HG03139 (cell line): ENCODE measurements at regions not wholly inside any gene's neighbourhood (a gene's known extent, or its start where the extent isn't known, plus 50 kb on each side); places are given as distances from the start of the nearest gene placed in this dataset.

ENCODE experiments used
- ATAC-seq: cut with Tn5 transposase; IDR thresholded peaks from one replicate; pipeline ENCODE4 v1.9.1; 2021; ENCODE audit not compliant: unreplicated experiment

- no peak for ATAC-seq
Measured at GRCh38 chr10:64468219-64468618, 947.0 kb downstream of the REEP3 start.

- ATAC-seq: no peak
Measured at GRCh38 chr10:64476506-64476905, 955.3 kb downstream of the REEP3 start.

- no peak for ATAC-seq
Measured at GRCh38 chr10:64477791-64478190, 956.6 kb downstream of the REEP3 start.

- no peak for ATAC-seq
Measured at GRCh38 chr10:64484811-64485330, 963.7 kb downstream of the REEP3 start.

- ATAC-seq: no peak
Measured at GRCh38 chr10:64486149-64486548, 964.9 kb downstream of the REEP3 start.

GRCh38 chr10:64486901-64487300 is 965.7 kb downstream of the REEP3 start:
- no peak for ATAC-seq

GRCh38 chr10:64494901-64495300 is 973.7 kb downstream of the REEP3 start:
- no peak for ATAC-seq

- no peak for ATAC-seq
Measured at GRCh38 chr10:64497306-64497705, 976.1 kb downstream of the REEP3 start.

GRCh38 chr10:64501807-64502206 is 980.6 kb downstream of the REEP3 start:
- no peak for ATAC-seq

GRCh38 chr10:64502936-64503335 is 981.7 kb downstream of the REEP3 start:
- no peak for ATAC-seq

- no peak for ATAC-seq
Measured at GRCh38 chr10:64503429-64503828, 982.2 kb downstream of the REEP3 start.

- no peak for ATAC-seq
Measured at GRCh38 chr10:64505501-64505900, 984.3 kb downstream of the REEP3 start.

GRCh38 chr10:64506963-64507362 is 985.8 kb downstream of the REEP3 start:
- no peak for ATAC-seq

- ATAC-seq: no peak
Measured at GRCh38 chr10:64507651-64508028, 986.4 kb downstream of the REEP3 start.

- no peak for ATAC-seq
Measured at GRCh38 chr10:64508029-64508661, 986.9 kb downstream of the REEP3 start.

- ATAC-seq: no peak
Measured at GRCh38 chr10:64515970-64516699, 994.9 kb downstream of the REEP3 start.

GRCh38 chr10:64518456-64518855 is 997.3 kb downstream of the REEP3 start:
- no peak for ATAC-seq

GRCh38 chr10:64519427-64519826 is 998.2 kb downstream of the REEP3 start:
- no peak for ATAC-seq

- ATAC-seq: no peak
Measured at GRCh38 chr10:64519831-64520230, 998.6 kb downstream of the REEP3 start.

- no peak for ATAC-seq
Measured at GRCh38 chr10:64523065-64523759, 1002.0 kb downstream of the REEP3 start.

- no peak for ATAC-seq
Measured at GRCh38 chr10:64528294-64529002, 1007.2 kb downstream of the REEP3 start.
